ENCODE measurements at regions not wholly inside any gene's neighbourhood (a gene's known extent, or its start where the extent isn't known, plus 50 kb on each side); places are given as distances from the start of the nearest gene placed in this dataset.

DNA sequence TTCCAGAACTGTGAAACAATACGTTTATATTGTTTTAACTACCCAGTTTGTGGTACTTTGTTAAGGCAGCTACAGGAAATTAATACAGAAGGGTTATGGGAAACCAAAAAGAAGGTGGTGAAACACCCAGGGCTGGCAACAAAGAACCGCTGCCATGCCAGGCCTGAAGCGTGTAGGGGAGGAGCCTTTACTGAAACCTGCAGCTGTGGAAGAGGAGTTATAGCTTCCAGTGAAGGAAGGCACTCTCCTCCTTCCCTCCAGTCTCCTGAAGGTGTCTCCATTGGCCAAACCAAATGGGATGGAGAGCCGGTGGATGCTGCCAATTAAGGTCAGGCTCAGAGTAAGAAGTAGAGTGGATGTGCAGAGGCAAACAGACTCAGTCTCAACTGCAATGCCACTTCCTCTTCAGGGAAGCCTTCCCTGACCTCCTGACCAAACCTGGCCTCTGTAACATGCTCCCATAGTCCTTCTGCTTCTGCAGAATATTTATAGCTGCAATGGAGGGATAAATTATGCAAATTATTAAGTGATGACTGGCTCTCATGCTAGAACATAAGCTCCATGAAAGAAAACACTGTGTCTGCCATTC lies 168.3 kb downstream of the DAD1 start:
- TF ChIP-seq, protein P1, sequence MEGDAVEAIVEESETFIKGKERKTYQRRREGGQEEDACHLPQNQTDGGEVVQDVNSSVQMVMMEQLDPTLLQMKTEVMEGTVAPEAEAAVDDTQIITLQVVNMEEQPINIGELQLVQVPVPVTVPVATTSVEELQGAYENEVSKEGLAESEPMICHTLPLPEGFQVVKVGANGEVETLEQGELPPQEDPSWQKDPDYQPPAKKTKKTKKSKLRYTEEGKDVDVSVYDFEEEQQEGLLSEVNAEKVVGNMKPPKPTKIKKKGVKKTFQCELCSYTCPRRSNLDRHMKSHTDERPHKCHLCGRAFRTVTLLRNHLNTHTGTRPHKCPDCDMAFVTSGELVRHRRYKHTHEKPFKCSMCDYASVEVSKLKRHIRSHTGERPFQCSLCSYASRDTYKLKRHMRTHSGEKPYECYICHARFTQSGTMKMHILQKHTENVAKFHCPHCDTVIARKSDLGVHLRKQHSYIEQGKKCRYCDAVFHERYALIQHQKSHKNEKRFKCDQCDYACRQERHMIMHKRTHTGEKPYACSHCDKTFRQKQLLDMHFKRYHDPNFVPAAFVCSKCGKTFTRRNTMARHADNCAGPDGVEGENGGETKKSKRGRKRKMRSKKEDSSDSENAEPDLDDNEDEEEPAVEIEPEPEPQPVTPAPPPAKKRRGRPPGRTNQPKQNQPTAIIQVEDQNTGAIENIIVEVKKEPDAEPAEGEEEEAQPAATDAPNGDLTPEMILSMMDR (IDR thresholded peaks at IDR 0.05; ENCODE audit: insufficient read depth, low read length): no peak
- TF ChIP-seq, protein P2, sequence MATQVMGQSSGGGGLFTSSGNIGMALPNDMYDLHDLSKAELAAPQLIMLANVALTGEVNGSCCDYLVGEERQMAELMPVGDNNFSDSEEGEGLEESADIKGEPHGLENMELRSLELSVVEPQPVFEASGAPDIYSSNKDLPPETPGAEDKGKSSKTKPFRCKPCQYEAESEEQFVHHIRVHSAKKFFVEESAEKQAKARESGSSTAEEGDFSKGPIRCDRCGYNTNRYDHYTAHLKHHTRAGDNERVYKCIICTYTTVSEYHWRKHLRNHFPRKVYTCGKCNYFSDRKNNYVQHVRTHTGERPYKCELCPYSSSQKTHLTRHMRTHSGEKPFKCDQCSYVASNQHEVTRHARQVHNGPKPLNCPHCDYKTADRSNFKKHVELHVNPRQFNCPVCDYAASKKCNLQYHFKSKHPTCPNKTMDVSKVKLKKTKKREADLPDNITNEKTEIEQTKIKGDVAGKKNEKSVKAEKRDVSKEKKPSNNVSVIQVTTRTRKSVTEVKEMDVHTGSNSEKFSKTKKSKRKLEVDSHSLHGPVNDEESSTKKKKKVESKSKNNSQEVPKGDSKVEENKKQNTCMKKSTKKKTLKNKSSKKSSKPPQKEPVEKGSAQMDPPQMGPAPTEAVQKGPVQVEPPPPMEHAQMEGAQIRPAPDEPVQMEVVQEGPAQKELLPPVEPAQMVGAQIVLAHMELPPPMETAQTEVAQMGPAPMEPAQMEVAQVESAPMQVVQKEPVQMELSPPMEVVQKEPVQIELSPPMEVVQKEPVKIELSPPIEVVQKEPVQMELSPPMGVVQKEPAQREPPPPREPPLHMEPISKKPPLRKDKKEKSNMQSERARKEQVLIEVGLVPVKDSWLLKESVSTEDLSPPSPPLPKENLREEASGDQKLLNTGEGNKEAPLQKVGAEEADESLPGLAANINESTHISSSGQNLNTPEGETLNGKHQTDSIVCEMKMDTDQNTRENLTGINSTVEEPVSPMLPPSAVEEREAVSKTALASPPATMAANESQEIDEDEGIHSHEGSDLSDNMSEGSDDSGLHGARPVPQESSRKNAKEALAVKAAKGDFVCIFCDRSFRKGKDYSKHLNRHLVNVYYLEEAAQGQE (IDR thresholded peaks at IDR 0.05; ENCODE audit: insufficient replicate concordance, low read depth): no peak
- TF ChIP-seq POLR2AphosphoS5 (IDR thresholded peaks at IDR 0.05; ENCODE audit: low read depth) (peak; percentile 72), GABPA (IDR thresholded peaks at IDR 0.05; ENCODE audit: low read depth) (no peak), SPI1 (IDR thresholded peaks at IDR 0.05; ENCODE audit: borderline replicate concordance, low read depth) (peak; percentile 93)
